ENCODE measurements at regions not wholly inside any gene's neighbourhood (a gene's known extent, or its start where the extent isn't known, plus 50 kb on each side); places are given as distances from the start of the nearest gene placed in this dataset.

- DNase-seq (ENCODE audit: low spot score), result no peak
These were observed 246.8 kb downstream of the MYLK4 start for GRCh38 chr6:2503816-2504494.

DNA sequence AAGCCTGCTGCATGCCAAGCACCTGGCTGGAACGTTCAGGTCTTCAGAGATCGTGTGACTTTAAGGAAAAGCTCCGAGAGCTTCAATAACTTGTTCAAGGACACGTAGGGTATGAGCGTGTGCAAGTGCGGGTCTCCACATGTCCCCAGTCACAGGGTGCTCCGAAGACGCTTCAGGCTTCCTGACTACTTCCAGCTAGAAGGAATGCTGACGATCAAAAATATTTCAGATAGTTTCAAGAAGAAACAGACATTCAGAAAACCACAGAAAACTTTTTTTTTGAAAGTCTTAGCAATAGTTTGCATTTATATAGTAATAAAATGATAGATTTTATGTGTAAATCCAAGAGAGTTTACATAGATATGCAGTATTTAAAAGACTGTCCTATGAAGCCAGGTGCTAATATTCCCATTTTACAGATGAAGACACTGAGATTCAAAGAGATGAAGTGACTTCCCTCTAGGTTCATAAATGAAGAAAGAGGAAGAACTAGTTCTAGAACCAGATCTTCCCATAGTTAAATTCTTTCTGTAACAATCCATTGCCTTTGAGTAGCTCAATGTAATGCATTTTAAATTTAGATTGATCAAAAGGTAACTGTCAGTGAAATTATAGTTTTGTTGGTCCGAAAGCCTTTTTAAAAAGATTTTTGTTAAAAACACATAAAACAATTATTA lies 247.6 kb downstream of the MYLK4 start:
- DNase-seq (ENCODE audit: low spot score), result no peak

DNA sequence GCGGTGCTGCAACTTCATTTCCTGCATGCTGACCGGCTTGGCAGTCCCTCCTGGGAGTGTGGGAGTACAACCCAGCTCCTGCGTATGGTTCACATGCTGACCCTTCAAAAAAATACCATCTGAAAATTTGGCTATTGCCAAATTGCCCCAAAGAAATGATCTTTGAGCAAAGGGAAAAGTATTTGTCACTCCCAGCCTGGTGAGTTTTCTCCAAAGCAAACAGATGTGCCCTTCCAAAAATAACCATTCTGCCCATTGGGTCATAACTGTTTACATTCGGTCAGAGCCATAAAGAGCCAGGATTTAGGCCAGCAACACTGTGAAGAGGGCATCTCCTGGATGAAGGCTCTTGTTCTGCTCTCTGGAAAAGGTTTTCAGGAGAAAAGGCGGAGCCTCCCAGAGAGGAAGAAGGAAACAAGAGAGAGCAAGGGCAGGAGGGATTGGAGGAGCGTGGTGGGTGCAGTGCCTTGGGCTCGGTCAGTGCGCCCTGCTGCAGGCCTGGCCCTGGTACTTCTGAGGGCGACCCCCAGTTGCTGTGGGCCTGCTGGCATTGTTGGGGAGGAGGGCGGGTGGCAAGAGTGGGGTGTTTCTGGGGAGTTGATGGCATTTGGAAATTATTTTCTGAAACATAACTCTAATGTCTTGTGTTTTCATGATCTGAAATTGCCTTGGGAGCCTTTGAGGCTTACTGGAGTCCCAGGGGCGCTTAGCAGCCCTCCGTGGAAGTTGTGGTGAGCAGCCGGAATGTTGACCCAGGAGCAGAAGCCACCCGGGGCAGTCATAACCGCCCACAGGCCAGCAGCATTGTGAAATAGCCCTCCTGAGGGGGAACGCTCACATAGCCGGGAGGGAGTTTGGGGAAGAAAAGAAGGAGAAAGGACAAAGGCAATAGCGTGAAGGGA lies 248.4 kb downstream of the MYLK4 start:
- DNase-seq (ENCODE audit: low spot score), result peak; percentile 40

DNA sequence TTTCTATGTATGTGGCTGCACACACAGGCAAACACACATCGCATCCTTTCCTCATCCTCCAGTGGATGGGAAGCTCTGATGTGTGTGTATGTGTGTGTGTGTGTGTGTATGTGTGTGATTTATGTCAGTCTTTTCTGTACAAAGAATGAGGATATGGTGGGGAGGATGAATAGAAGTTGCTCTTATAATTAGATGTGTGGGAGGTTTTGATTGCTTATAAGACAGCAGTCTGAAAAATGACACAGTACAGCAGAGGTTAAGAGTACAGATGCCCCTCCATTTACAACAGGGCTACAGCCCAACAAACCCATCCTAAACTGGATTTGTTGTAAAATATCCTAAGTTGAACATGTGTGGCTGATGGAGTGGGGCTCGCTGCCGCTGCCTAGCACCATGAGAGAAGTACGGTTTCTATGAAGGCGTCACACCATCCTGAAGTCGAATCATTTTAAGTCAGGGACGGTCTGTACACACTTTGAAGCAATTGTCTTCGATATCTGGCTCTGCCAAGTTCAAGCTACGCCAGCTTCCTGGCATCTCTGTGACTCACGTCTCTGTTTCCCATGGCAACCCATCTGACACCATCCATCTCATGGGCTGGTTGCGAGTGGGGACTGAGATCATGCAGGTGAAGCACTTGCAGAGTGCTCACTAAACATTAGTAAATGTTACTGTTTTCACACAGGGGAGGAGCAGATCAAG lies 252.6 kb downstream of the MYLK4 start:
- DNase-seq (ENCODE audit: low spot score), result no peak

DNA sequence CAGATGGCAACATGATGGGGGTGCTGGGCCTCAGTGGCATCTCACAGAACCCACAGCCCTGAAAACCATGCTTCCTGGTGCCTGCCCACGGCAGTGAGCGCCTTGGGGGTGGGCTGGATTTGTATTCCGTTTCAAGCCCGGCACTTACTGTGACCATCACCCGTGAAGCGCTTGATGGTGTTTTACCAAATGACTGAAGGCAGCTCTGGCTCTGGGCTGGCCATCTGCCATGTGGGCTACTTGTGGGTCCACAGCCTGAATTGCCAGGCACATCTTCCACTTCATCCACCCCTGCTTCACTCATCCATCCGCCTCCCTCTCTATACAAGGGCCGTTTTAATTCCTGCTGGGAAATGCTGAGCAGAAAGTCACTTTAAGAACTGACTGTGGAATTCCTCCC lies 250.9 kb upstream of the GMDS start:
- no peak for DNase-seq (ENCODE audit: low spot score)

GRCh38 chr6:2492686-2493523 lies 247.5 kb upstream of the GMDS start:
- no peak for DNase-seq (ENCODE audit: low spot score)

- DNase-seq (ENCODE audit: low spot score), result no peak
These were observed 245.7 kb upstream of the GMDS start for GRCh38 chr6:2491137-2491536.

DNA sequence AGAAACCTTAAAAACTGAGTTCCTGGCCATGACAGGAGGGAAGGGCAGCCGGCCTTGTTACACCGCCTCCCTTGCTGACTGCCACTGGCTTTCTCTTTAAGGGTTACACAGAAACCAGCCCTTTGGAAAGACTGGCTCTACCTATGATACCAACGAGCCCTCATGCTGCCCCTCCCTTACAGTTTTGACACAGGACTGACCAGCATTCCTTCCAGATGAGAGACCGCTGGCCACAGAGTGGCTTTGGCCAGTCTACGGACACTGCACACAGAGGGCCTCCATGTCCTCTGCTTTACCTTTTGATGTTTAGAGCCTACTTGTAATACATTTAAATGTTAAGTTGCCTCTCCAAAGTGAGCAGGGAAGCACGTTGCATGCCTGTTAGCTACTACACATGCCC lies 243.2 kb upstream of the GMDS start:
- no peak for DNase-seq (ENCODE audit: low spot score)

DNA sequence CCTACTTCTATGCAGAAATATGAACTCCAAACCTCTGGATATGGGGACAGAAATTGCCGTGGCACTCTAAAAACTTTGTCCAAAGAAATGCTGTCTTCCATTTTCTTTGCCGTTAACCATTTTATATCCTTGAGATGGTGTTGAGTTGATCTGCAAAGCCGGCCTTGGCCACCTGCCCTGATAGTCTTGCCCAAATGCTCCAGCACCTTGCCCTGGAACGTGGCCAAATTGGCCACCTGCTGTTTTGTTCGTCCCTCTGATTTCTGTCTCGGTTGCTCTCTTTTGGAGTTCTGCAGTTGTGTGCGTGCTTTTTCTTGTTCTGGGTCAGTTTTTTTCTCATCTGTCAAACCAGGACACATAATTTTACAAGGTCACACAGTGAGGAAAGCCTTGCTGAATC lies 239.7 kb upstream of the GMDS start:
- no peak for DNase-seq (ENCODE audit: low spot score)

DNA sequence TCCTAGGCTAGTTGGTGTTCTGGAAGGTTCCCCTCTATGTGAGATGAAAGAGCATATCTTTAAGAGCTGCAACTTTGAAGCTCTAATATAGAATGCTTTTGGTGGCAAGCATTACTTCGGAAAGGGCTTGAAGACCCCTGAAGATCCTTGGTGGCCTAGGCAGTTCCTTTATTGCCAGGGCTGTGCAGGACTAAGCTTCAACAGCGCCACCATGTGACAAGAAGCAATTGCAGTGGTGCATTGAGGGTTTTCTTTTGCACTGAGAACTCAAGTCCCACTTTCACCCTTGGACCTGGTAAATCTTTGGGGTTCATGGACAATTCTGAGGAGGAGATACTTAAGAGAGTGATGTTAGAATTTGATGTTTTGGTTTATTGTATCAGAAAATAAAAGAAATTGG lies 237.4 kb upstream of the GMDS start:
- no peak for DNase-seq (ENCODE audit: low spot score)

GRCh38 chr6:2481307-2481706 lies 235.9 kb upstream of the GMDS start:
- DNase-seq (ENCODE audit: low spot score), result no peak

DNA sequence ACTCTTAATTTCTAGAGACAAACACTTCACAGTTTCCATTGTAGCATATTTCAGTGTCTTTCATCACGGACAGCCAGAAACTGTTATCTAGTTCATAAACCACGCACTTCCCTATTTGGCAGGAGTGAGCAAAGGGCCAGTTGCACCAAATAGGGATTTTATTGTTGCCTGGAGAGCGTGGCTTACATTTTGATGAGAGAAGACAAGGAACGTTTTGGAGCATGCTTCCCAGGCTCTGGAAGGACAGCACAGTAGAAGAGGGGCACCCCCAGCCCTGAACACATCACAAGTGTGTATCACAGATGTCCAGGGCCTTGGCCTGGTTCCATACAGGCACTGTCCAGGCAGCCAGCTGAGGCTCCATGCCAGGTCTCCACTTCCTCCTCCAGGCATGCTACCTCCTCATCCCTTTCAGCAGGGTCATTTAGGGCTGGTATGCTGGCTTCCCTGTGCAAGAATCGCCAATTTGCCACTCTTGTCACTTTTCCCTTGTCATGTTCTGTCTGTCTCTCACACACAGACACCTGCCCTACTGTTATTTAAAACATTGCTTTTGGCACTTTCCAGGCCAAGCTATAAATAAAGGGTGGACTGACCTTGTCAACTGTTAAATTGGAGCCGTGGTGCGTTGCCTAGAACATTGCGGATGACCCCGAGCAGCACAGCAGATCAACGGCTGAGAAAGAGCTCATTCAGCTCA lies 235.0 kb upstream of the GMDS start:
- no peak for DNase-seq (ENCODE audit: low spot score)

DNA sequence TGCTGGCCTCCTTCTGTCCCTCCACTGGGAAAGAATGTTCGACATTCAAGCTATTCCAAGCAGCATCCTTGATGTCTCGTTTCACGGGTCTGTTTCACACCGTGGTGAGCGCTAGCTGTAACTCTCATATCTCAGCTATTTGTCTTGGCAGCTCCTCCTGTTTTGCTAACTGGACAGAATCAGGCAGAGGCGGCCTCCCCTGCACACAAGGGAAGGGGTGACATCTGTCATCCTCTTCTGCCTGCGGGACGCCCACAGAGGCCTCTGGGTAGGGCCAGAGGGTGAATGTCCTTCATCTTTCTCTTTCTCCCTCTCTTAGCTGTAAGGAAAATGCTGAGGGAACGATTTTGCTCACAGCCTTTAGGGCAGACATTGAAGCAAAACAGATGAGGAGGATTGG lies 232.8 kb upstream of the GMDS start:
- no peak for DNase-seq (ENCODE audit: low spot score)

DNA sequence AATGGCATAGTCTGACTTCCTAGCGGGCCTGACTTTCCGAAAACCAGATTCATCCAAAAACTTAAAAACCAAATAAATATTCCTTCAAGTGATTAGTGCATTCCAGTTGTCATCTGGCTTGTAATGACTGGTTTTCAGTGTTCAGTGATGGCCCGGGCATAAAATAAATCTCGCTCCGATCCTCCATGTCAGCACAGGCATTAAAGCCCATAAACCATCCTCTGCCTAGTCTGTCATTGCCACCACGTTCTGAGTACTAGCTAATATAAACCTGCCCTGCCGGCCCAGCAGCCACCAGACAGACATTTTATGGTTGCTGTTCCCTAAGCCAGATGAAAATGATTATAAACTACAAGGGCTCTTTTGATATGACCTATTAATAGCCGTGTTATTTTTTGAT lies 232.3 kb upstream of the GMDS start:
- no peak for DNase-seq (ENCODE audit: low spot score)

GRCh38 chr6:2477250-2477649 lies 231.8 kb upstream of the GMDS start:
- no peak for DNase-seq (ENCODE audit: low spot score)

GRCh38 chr6:2476376-2476775 lies 231.0 kb upstream of the GMDS start:
- DNase-seq (ENCODE audit: low spot score), result no peak

- no peak for DNase-seq (ENCODE audit: low spot score)
These were observed 226.1 kb upstream of the GMDS start for GRCh38 chr6:2471472-2471871.

DNA sequence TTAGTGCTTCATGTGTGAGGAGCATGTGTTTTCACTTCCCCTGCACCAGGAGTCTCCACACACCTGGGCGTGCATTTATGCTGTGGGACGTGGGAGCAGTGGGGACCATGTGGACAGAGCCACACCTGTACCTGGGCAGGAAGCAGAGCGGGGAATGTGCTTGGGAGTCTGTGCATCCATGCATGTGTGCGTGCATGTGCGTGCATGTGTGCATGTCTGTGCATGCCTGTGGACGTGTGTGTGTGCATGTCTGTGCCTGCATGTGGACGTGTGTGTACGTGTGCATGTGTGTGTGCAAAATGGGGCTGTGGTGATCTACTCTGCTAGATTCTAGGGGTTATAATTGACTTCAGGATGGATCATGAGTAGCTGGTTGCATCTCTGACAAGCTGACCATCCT lies 224.0 kb upstream of the GMDS start:
- no peak for DNase-seq (ENCODE audit: low spot score)

DNA sequence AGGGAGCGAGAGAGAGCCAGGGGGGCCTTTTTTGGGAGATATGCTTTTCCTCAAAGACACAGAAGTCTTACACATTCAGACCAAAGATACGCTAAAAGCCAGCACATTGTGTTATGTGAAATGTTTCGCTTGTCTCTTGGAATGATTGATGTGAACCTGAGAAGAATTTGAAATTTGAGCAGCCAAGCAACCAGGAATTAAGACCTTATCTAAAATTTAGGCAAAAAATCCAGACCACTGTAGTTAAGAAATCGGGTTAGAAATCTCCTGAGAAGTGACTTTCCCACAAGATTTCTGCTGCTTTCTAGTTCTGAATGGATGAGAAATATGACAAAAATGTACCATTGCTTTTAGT lies 223.2 kb upstream of the GMDS start:
- DNase-seq (ENCODE audit: low spot score), result no peak

DNA sequence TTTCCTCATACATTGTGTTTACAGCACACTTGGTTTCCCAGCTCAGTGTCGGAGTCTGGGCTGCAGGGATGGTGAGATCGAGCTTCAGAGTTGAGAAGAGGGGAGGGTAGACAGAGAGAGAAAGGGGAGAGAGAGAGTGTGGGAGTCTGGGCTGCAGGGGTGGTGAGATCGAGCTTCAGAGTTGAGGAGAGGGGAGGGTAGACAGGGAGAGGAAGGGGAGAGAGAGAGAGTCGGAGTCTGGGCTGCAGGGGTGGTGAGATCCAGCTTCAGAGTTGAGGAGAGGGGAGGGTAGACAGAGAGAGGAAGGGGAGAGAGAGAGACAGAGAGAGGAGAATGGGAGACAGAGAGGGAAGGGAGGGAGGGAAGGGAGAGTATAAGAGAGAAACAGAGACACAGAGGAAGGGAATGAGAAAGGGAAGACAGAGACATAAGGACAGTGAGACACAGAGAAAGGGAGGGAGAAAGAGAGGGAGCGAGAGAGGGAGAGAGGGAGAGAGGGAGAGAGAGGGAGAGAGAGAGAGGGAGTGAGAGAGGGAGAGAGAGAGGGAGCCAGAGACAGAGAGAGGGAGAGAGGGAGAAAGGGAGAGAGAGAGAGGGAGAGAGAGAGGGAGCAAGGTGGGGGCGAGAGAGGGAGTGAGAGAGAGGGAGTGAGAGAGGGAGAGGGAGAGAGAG lies 222.7 kb upstream of the GMDS start:
- no peak for DNase-seq (ENCODE audit: low spot score)

Measured in iPS-NIHi11 (cell line).